ENCODE measurements at regions not wholly inside any gene's neighbourhood (a gene's known extent, or its start where the extent isn't known, plus 50 kb on each side); places are given as distances from the start of the nearest gene placed in this dataset.

DNA sequence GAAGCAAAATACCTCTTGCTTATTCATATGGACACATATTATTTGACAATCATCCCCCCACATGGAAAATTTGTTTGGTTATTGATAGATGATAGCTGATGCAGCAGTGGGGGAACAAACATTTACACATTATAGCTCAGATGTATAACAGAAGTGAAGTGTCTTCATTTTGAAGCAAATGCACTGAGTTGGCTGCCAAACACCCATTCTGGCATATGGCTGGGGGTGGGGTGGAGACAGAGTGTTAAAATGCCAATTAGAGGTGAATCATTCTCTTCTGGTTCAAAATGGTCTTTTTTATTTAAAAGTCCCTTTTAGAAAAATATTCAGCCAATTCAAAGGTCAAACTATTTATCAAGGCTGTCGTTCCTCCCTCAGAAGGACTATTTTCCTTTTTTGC lies 157.3 kb upstream of the TRPC6 start:
- no peak overlapping the region for H3K27ac ChIP-seq (ENCODE audit: extremely low read depth, low read depth, low read length)
- CTCF ChIA-PET (ENCODE audit: low intra/inter-chr PET ratio) = no interaction called here
- no TSS peak for BruUV-seq (replicated peaks)
- intact Hi-C loops (cut with micrococcal nuclease) = no loop called here
- no peak for ATAC-seq
- H3K36me3 ChIP-seq (ENCODE audit: control insufficient read depth, insufficient read depth, low read length) = no peaks in the 10 kb centered on the region
- H2AFZ ChIP-seq (ENCODE audit: low read depth, low read length) = no peak overlapping the region
- POLR2A ChIA-PET = no interaction called here
- H3K4me3 ChIP-seq = no peak overlapping the region
- H3K27me3 ChIP-seq (ENCODE audit: control insufficient read depth in 2 of 2, insufficient read depth in 2 of 2, low read length in 2 of 2) = no peaks in the 10 kb centered on the region
- no peak for DNase-seq (ENCODE audit: extremely low read depth in 1 of 4, low spot score in 3 of 4)
- 10% methylated on average over 1 of the region's 1 CpG for WGBS (ENCODE audit: insufficient coverage, low coverage, missing lambda C conversion rate)
- no peak overlapping the region for H3K4me2 ChIP-seq (ENCODE audit: insufficient read depth, low read length)
- no peak for FAIRE-seq
- H3K9me3 ChIP-seq (replicated peaks; ENCODE audit: control insufficient read depth, insufficient read depth, low read depth, low read length) = no peaks in the 10 kb centered on the region
- no peak overlapping the region for H3K9ac ChIP-seq (ENCODE audit: insufficient read depth in 1 of 2, low read depth in 2 of 2, low read length in 2 of 2)
- H3K4me1 ChIP-seq (replicated peaks in 1 of 2; ENCODE audit: control insufficient read depth in 2 of 2, insufficient read depth in 2 of 2, low read length in 2 of 2) = no peaks in the 10 kb centered on the region
- H4K20me1 ChIP-seq (replicated peaks; ENCODE audit: control insufficient read depth, insufficient read depth, low read length) = no peaks in the 10 kb centered on the region
- no peaks in the 10 kb centered on the region for H3K79me2 ChIP-seq (ENCODE audit: control insufficient read depth, insufficient read depth, low read length)
- no peak for TF ChIP-seq SMARCA5 (IDR thresholded peaks at IDR 0.05)
- no peak for TF ChIP-seq MEF2D (tag; conservative IDR thresholded peaks at IDR 0.05; ENCODE audit: low read depth)
- no peak for TF ChIP-seq ZNF395 (CRISPR knock-in tag; IDR thresholded peaks at IDR 0.05)
- TF ChIP-seq HNRNPH1 (optimal IDR thresholded peaks at IDR 0.05; ENCODE audit: low read depth, low read length) = no peak
- TF ChIP-seq EWSR1 (IDR thresholded peaks at IDR 0.05; ENCODE audit: borderline replicate concordance, low read depth, partially characterized antibody) = no peak
- TF ChIP-seq ZNF174 (CRISPR knock-in tag; IDR thresholded peaks at IDR 0.05) = no peak
- no peak for TF ChIP-seq ZBTB9 (CRISPR knock-in tag; IDR thresholded peaks at IDR 0.05)
- no peak for TF ChIP-seq NEUROD1 (IDR thresholded peaks at IDR 0.05; ENCODE audit: borderline replicate concordance, low read depth, low read length, partially characterized antibody)
- TF ChIP-seq POLR3G (IDR thresholded peaks at IDR 0.05; ENCODE audit: extremely low read depth, insufficient read length, insufficient replicate concordance) = no peak
- H3K9me1 ChIP-seq (ENCODE audit: control insufficient read depth, insufficient read depth, low read length) = no peaks in the 10 kb centered on the region
- in situ Hi-C loops (cut with MboI) = no loop called here

Measured in K562 (cell line).